ENCODE measurements at regions not wholly inside any gene's neighbourhood (a gene's known extent, or its start where the extent isn't known, plus 50 kb on each side); places are given as distances from the start of the nearest gene placed in this dataset.
"Not testable (repeated sequence)": the region's sequence is repeated elsewhere in the genome, so short reads cannot be mapped to it uniquely, and the experiment has no call there.

DNA sequence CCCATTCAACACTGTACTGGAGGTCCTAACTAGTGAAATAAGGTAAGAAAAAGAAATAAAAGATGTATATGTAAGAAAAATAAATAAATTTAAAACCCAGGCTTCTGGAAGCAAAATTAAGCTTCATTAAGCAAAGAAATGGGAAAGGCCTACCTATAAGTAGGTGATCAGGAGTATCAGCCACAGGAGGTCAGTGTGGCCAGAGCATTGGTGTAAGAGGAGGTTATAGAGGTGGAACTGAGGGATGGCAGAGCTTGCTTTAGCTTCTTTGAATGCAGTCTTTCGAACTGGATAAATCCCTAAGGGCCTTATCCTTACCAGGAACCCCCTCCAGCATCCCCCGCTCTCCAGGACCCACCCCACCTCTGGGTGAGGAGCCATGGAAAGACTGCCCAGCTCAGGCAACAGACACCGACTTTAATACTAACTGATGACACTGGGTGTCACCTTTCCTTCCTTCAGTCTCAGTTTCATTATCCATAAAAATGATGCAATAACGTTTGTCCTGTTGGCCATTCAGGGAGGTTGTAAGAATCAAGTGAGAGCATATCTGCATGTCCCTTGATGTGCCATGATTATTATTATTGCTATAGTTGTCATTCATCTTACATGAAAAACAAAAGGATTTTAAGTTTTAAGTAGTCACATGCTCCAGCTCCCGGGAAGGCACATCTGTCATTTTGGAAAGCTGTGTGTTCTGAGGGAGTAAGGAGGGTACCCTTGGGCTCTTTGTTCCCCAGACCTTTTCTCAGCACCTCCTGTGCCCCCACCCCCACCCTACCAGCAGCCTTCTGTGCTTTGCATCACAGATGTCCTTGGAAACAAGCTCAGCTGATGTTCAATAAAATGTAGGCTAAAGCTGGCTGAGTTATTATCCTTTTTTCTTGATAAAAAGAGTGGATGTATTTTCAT lies 50.8 kb upstream of the CTNNA1 start:
- no peak for DNase-seq (ENCODE audit: low read depth, low spot score)

DNA sequence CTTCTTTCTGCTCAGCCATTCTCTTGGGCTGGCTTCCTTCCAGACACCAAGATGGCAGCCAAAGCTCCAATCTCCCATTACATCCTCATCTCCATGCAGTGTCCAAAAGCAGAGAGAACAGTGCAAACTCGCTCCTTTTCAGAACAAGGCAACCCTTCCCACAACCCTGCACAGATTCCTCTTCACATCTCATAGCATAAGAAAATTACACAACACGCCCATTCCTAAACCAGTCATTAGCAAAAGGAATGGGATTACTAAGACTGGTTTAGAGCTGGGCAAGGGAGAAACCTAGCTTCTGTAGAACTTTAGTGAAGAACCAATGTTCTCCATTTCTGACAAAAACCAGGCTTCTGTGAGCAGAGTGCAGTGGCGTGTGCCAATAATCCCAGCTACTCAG lies 51.5 kb upstream of the CTNNA1 start:
- DNase-seq (ENCODE audit: low read depth, low spot score), result no peak

DNA sequence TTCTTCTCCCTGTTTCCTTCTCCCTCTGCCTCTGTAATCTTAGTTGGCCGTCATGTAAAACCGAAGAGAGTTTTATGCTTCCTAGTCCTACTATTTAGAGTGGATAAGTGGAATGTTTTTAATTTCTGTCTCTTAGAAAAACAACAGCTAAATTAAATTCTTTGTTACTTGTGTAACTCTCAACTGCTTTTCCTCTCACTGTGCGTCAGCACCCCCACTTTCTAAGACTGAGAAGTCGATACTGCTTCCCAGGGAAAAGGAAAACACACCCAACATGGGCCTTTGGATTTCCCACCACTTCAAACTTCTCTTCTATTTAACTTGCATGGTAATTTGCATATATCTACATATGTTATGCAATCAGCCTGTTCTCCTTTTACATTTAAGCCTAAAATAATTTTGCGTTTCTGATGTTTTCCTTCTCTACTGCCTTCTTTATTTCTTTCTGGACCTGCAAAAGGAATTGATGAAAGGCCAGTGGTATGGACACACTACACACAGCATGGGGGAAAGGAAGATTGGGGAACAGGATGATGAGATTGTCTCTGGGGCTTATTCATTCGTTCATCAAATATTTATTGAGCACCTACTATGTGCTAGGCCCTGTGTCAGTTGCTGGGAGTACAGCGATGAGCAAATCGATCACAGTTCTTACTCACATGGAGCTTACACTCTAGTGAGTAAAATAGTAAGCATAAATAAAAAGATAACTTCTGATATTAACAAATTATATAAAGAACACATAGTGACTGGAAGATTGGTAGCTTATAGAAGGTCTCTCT lies 52.5 kb upstream of the CTNNA1 start:
- no peak for DNase-seq (ENCODE audit: low read depth, low spot score)

GRCh38 chr5:138699482-138699881 lies 53.7 kb upstream of the CTNNA1 start:
- DNase-seq (ENCODE audit: low read depth, low spot score), result no peak

DNA sequence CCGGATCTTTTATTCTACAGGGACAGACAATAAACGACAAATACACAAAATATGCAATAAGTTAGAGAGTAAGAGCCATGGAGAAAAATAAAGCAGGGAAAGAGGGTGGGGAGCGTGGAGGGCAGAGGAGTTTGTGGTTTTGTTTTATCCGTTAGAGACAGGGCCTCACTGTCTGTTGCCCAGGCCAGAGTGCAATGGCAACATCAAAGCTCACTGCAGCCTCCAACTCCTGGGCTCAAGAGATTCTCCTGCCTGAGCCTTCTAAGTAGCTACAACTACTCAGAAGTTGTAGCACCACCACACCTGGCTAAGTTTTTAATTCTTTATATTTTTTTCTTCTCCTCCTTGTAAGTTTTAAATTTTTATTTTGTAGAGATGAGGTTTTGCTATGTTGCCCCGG lies 54.5 kb upstream of the CTNNA1 start:
- DNase-seq (ENCODE audit: low read depth, low spot score), result no peak

DNA sequence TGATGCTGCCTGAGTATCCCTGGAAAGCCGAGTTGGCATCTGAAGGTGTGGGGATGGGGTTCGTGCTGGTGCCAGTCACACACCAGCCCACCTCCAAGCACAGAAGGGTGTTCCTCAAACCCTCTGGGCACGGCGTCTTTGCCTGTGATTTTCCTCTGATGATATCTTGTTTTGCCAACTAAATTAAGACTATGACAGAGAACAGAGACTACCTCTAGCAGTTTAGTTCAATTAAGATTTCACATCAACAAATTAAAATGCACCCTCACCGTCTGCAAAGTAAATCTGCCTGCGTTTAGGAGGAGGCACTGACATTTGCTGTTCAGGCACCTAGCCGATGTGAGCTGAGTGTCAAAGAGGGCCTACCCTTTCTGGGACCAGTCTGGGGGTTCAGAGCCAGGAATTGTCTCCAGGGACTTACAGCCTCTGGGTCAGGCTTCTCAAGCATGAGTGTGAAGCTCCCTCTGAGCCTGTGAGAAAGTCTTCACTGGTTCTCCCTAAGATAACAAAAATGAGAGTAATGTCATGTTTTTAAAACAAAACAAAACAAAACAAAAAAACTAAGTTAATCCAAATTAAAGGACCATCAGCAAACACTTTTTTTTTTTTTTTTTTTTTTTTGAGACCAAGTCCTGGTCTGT lies 55.4 kb upstream of the CTNNA1 start:
- no peak for DNase-seq (ENCODE audit: low read depth, low spot score)

DNA sequence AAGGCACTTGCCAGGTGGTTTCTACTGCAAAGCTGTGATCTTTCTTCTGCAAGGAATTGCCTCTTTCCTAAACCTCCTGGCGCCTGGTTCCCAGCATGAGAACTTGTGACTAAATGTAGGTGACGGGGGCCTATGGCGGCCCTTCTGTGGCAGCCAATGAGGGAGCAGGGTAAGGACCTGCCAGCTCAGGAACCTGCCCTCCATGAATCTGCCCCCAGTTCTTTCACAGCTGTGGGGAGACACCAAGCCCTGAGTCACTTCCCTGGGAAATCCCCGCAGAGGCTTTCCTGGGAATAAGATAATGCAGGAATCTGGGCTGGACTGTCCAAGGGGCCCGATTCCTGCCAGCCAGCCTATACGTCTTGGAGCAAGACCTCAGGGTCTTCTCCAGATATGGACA lies 56.7 kb upstream of the CTNNA1 start:
- no peak for DNase-seq (ENCODE audit: low read depth, low spot score)

DNA sequence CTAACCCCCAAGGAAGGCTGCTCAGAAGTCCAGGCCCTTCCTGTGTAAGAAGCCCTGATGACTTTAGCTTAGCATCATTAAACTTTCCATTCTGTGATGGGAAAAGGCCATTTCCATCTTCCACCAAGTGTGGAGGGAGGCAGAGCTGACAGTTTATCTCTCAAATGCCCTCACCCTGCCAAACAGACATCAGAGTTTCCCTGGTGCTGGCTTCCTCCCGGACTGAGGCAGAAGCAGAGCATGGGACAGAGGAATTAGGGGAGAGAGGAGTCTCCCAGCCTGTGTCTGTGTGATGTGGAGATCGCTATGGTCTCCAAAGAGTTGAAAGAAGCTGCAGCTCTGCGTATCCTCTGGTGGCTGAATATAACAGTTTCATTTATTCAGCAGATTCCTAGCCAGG lies 57.4 kb upstream of the CTNNA1 start:
- no peak for DNase-seq (ENCODE audit: low read depth, low spot score)

GRCh38 chr5:138694146-138694545 lies 59.1 kb upstream of the CTNNA1 start:
- no peak for DNase-seq (ENCODE audit: low read depth, low spot score)

DNA sequence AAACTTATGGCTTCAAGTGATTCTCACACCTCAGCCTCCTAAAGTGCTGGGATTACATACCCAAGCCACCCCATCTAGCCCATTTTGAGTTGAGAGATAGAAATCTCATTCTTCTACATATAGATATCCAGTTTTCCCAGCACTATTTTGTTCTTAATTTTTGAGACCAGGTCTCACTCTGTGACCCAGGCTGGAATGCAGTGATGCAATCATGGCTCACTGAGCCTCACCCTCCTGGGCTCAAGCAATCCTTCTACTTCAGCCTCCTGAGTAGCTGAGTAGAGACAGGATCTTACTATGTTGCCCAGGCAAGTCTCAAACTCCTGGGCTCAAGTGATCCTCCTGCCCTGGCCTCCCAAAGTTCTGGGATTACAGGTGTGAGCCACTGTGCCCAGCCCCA lies 60.9 kb upstream of the CTNNA1 start:
- DNase-seq (ENCODE audit: low read depth, low spot score), result no peak

DNA sequence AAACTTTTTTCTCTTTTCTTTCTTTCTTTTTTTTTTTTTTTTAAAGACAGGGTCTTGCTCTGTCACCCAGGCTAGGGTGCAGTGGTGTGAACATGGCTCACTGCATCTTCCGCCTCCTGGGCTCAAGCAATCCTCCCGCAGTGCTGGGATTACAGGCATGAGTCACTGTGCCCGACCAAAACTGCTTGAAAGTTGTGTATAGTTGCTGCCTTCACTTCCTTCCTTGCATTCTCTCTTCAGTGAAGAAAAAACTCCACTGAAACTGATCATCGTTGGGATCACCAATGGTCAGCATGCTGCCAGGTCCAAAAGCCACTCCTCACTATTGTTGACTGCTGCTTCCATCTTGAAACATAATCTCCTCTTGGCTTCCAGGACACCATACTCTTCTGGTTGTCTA lies 66.6 kb upstream of the CTNNA1 start:
- no peak for DNase-seq (ENCODE audit: low read depth, low spot score)

GRCh38 chr5:138685193-138685745 lies 68.0 kb upstream of the CTNNA1 start:
- no peak for DNase-seq (ENCODE audit: low read depth, low spot score)

GRCh38 chr5:138682462-138682861 lies 70.8 kb upstream of the CTNNA1 start:
- not testable (repeated sequence) for DNase-seq (ENCODE audit: low read depth, low spot score)

- DNase-seq (ENCODE audit: low read depth, low spot score), result not testable (repeated sequence)
These were observed 74.4 kb upstream of the CTNNA1 start for GRCh38 chr5:138678826-138679225.

DNA sequence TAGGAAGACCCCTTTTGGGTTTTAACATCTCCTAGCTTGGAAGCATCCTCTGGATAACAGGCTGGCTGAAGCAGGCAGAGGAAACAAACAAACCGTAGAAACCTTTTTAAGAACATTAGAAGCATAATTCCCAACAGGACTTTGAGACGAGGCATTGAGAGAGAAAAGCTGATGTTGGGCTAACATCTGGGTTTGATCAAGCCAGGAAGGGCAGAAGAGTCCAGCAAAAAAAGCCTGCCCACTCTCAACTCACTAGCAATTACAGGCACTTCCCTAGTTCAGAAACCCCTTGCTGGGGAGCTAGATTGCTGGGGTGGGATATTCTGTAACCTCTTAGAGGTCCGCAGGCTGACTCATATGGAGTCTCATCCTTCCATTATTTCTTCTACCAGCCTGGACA lies 75.4 kb upstream of the CTNNA1 start:
- DNase-seq (ENCODE audit: low read depth, low spot score), result no peak

DNA sequence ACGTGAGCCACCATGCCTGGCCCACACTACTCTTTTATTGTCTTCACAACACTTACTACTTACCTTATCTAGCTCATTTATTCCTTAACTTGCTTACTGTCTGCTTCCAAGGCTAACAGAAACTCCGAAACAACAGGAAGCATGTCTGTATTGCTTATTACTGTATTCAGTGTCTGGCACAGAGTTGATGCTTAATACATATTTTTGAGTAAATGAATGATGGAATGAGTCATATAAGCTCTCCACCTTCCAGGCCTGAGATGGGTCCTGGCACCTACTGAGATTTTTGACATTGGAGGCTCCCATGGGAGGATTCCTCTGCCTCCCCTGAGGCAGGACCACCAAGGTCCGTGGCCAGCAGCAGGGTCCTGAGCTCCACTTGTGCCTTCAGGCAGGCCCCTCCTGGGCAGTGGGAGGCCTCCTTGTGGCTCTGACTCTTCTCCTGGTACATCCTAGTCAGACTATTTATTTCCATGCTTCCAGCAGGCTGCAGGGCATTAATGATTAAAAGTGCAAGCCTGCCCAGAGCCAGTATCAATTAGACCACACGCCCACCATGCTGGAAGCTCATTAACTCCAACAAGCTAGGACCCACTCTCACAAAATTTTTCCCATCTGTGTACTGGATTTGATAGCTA lies 76.5 kb upstream of the CTNNA1 start:
- DNase-seq (ENCODE audit: low read depth, low spot score), result no peak

DNA sequence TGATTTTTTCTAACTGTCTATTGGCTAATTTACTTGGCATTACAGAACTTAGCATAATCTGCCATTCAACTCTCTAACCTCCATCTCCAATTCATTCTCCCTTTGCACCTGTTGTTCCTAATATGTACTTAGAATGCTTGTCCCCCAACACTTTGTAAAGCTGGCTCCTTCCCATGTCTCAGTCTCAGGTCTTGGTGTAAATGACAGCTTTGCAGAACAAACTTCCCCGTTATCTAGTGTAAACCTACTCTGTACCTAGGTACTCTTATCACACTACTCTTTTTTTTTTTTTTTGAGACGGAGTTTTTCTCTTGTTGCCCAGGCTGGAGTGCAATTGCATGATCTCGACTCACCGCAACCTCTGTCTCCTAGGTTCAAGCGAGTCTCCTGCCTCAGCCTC lies 77.2 kb upstream of the CTNNA1 start:
- no peak for DNase-seq (ENCODE audit: low read depth, low spot score)

- no peak for DNase-seq (ENCODE audit: low read depth, low spot score)
These were observed 84.5 kb upstream of the CTNNA1 start for GRCh38 chr5:138668451-138669380.

- DNase-seq (ENCODE audit: low read depth, low spot score), result not testable (repeated sequence)
These were observed 85.4 kb upstream of the CTNNA1 start for GRCh38 chr5:138667782-138668331.

DNA sequence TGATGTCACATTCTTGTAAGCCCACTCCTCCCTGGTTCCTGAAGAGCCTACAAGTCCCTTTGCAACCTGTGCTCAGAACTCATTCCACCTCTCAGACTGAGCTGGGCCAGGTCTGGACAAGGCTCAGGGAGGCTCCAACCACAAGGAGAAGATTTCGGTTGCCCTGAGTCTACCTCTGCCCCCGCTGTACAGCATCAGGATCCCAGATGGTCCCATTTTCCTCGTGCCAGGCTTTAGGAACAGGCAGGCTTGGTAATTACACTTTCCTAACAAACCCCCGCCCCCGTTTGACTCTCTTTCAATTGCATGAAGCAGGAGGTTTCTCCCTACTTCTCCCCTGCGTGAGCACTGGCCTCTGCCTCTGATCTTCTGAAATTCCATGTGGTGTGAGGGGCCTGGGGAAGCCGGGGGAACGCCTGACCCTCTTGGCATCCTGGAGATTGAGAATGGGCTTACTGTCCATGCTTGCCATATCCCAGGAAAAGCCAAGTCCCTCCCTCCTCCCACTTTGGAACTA lies 86.9 kb upstream of the CTNNA1 start:
- no peak for DNase-seq (ENCODE audit: low read depth, low spot score)

Measured in brain pericyte (primary cell).